A673 (cell line): ENCODE measurements at regions not wholly inside any gene's neighbourhood (a gene's known extent, or its start where the extent isn't known, plus 50 kb on each side); places are given as distances from the start of the nearest gene placed in this dataset.

ENCODE experiments used
- BruUV-seq: library from RNA; stranded (reverse); fragments of 400-500 nt; replicated peaks from 2 replicates; lab custom pipeline; 2021; lab: Mats Ljungman, UMichigan
- CTCF ChIA-PET: fragments of 300-600 bp; sonication (Branson Sonifier 250); formaldehyde crosslinking; loops from one replicate; lab custom pipeline; 2022; ENCODE audit warnings: antibody characterized with exemption; lab: Charles Lee
- POLR2A ChIA-PET: fragments of 300-600 bp; sonication (Branson Sonifier 250); formaldehyde crosslinking; loops from one replicate; lab custom pipeline; 2022; ENCODE audit warnings: antibody characterized with exemption; ENCODE audit not compliant: low non-redundant PET; lab: Charles Lee
- DNase-seq: peaks from one replicate; pipeline ENCODE4 v3.0.0-alpha.2; 2015; ENCODE audit warnings: low spot score
- H3K27ac ChIP-seq: fragments of 200-600 bp; sonication (generic); 2 replicates; pipeline ENCODE4 v1.5.1; 2016; ENCODE audit warnings: mixed run types, low read depth, mild to moderate bottlenecking, mixed read lengths, antibody characterized with exemption, low read length; ENCODE audit not compliant: poor library complexity, severe bottlenecking
- H3K27me3 ChIP-seq: fragments of 200-600 bp; sonication (generic); replicated peaks from 2 replicates; pipeline ENCODE4 v1.6.1; 2017; ENCODE audit warnings: mixed run types, low read depth, mild to moderate bottlenecking, mixed read lengths, antibody characterized with exemption, low read length; ENCODE audit not compliant: insufficient read depth, poor library complexity
- H3K36me3 ChIP-seq: fragments of 200-600 bp; sonication (generic); 2 replicates; pipeline ENCODE4 v1.6.1; 2016; ENCODE audit warnings: mixed run types, mild to moderate bottlenecking, mixed read lengths, antibody characterized with exemption, low read length; ENCODE audit not compliant: insufficient read depth, poor library complexity, severe bottlenecking
- H3K4me1 ChIP-seq: fragments of 200-600 bp; sonication (generic); 2 replicates; pipeline ENCODE4 v1.6.1; 2017; ENCODE audit warnings: mixed run types, mild to moderate bottlenecking, mixed read lengths, antibody characterized with exemption, low read length; ENCODE audit not compliant: insufficient read depth, poor library complexity, severe bottlenecking
- H3K4me3 ChIP-seq: fragments of 200-600 bp; sonication (generic); 2 replicates; pipeline ENCODE4 v1.5.1; 2016; ENCODE audit warnings: low read depth, mixed run types, mild to moderate bottlenecking, mixed read lengths, low read length; ENCODE audit not compliant: poor library complexity, severe bottlenecking
- H3K9me3 ChIP-seq: fragments of 200-600 bp; sonication (generic); 2 replicates; pipeline ENCODE4 v1.6.1; 2016; ENCODE audit warnings: mixed run types, low read depth, mild to moderate bottlenecking, mixed read lengths, antibody characterized with exemption, low read length; ENCODE audit not compliant: poor library complexity, severe bottlenecking
- CTCF ChIP-seq: fragments of 300-800, 200-600 bp; sonication (generic); conservative IDR thresholded peaks from 2 replicates; pipeline ENCODE4 v1.5.1; 2017; ENCODE audit warnings: low read depth, mild to moderate bottlenecking, antibody characterized with exemption, low read length, moderate library complexity, mixed read lengths
- EZH2 ChIP-seq: fragments of 200-600 bp; sonication (generic); IDR thresholded peaks from 2 replicates; pipeline ENCODE4 v1.6.1; 2017; ENCODE audit warnings: borderline replicate concordance, low read depth, mild to moderate bottlenecking, mixed read lengths, antibody characterized with exemption, low read length; ENCODE audit not compliant: poor library complexity, severe bottlenecking
- intact Hi-C: fragments of 100-400 bp; cut with micrococcal nuclease; formaldehyde crosslinking; loops from one replicate; pipeline ENCODE4 v1.10.0; 2022; ENCODE audit not compliant: unreplicated experiment

GRCh38 chr6:121965739-121966138, 433.7 kb upstream of the HSF2 start:
- CTCF ChIA-PET = no interaction called here
- intact Hi-C loops = no loop called here
- H3K4me1 ChIP-seq = no peaks in the 10 kb centered on the region
- TF ChIP-seq CTCF (no peak), EZH2 (no peak)
- no peaks in the 10 kb centered on the region for H3K27me3 ChIP-seq
- BruUV-seq = no TSS peak
- H3K27ac ChIP-seq = no peak overlapping the region
- POLR2A ChIA-PET = no interaction called here
- no peak overlapping the region for H3K4me3 ChIP-seq
- H3K9me3 ChIP-seq = no peaks in the 10 kb centered on the region
- H3K36me3 ChIP-seq = no peaks in the 10 kb centered on the region
- DNase-seq = no peak

GRCh38 chr6:121967631-121968030, 431.8 kb upstream of the HSF2 start:
- no peaks in the 10 kb centered on the region for H3K9me3 ChIP-seq
- H3K36me3 ChIP-seq = no peaks in the 10 kb centered on the region
- POLR2A ChIA-PET = no interaction called here
- no peak overlapping the region for H3K4me3 ChIP-seq
- intact Hi-C loops = no loop called here
- H3K4me1 ChIP-seq = no peaks in the 10 kb centered on the region
- no peak overlapping the region for H3K27ac ChIP-seq
- TF ChIP-seq EZH2 = no peak
- no peak for TF ChIP-seq CTCF
- no peak for DNase-seq
- H3K27me3 ChIP-seq = no peaks in the 10 kb centered on the region
- BruUV-seq = no TSS peak
- CTCF ChIA-PET = no interaction called here

GRCh38 chr6:121971931-121972335, 427.5 kb upstream of the HSF2 start:
- Histone ChIP-seq H3K4me1 (no peaks in the 10 kb centered on the region), H3K27ac (no peak overlapping the region), H3K27me3 (no peaks in the 10 kb centered on the region), H3K36me3 (no peaks in the 10 kb centered on the region), H3K9me3 (no peaks in the 10 kb centered on the region), H3K4me3 (no peak overlapping the region)
- BruUV-seq = no TSS peak
- CTCF ChIA-PET = no interaction called here
- TF ChIP-seq EZH2 = no peak
- TF ChIP-seq CTCF = no peak
- DNase-seq = no peak
- POLR2A ChIA-PET = no interaction called here
- intact Hi-C loops = no loop called here
